Right lobe of liver (tissue), 6 donors: ENCODE measurements at regions not wholly inside any gene's neighbourhood (a gene's known extent, or its start where the extent isn't known, plus 50 kb on each side); places are given as distances from the start of the nearest gene placed in this dataset.
"Not testable (repeated sequence)": the region's sequence is repeated elsewhere in the genome, so short reads cannot be mapped to it uniquely, and the experiment has no call there.

Experiments used
- ATAC-seq, 4 donors: fragments of 200-7000 bp; cut with Tn5 transposase; one replicate each; pipeline ENCODE4 v1.9.1; 2020; ENCODE audit warnings: mild to moderate bottlenecking in 4 of 4, moderate library complexity in 4 of 4
- DNase-seq, 3 donors: peaks; one replicate each; pipeline ENCODE4 v3.0.0-alpha.2; 2020
- H3K27ac ChIP-seq, 3 donors: fragments of 200-600 bp; one replicate each; pipeline ENCODE4 v1.8.0; 2022
- H3K27me3 ChIP-seq, 2 donors: fragments of 200-600 bp; one replicate each; pipeline ENCODE4 v1.8.0; 2022
- H3K36me3 ChIP-seq, 4 donors: fragments of 200-600 bp; sonication (generic) in 1 of 4; one replicate each; pipeline versions ENCODE4 v1.5.1 to v1.8.0; 2017 to 2022; ENCODE audit warnings: control low read depth in 1 of 4
- H3K4me1 ChIP-seq, 4 donors: fragments of 200-600 bp; sonication (generic) in 1 of 4; one replicate each; pipeline versions ENCODE4 v1.5.1 to v1.8.0; 2017 to 2022; ENCODE audit warnings: control low read depth in 1 of 4
- H3K4me3 ChIP-seq, 3 donors: fragments of 200-600 bp; one replicate each; pipeline ENCODE4 v1.8.0; 2022
- H3K9me3 ChIP-seq, 4 donors: fragments of 200-600 bp; sonication (generic) in 1 of 4; one replicate each; pipeline versions ENCODE4 v1.5.1 to v1.8.0; 2017 to 2022; ENCODE audit warnings: control low read depth in 1 of 4
- POLR2A ChIP-seq: fragments of 450-650 bp; IDR thresholded peaks from one replicate; pipeline ENCODE4 v1.6.1; 2017; ENCODE audit warnings: antibody characterized with exemption, mild to moderate bottlenecking
- WGBS: methylation state at CpG from one replicate; pipeline ENCODE4 v1.1.6; 2018; ENCODE audit warnings: low coverage, low lambda C conversion rate; ENCODE audit not compliant: insufficient coverage; ENCODE audit errors: missing lambda C conversion rate; 5-methylcytosine and 5-hydroxymethylcytosine counted together
- intact Hi-C, 2 donors: fragments of 100-400 bp; cut with DNase I; formaldehyde crosslinking; loops; one replicate each; pipeline versions ENCODE4 v1.11.2 to v1.14.1; 2022
- TF ChIP-seq, protein P1 (sequence below), 4 donors: fragments of 200-600 bp in 3 of 4; fragments of 450-650 bp in 1 of 4; IDR thresholded peaks; one replicate each; pipeline versions ENCODE4 v1.5.1 to v1.8.0; 2016 to 2022; ENCODE audit warnings: antibody characterized with exemption in 4 of 4, mild to moderate bottlenecking in 2 of 4
- donor health status: DM: no; HTN: yes; CAD: no.
- donor health status: DM: no; HTN: no; CAD: no.
- donor health status: DM: no; HTN: no; CAD: no.
- donor health status: DM: no; HTN: yes; CAD: no.
- donor health status: DM: no; HTN: yes; CAD: no.

- WGBS = 32% methylated on average over 5 of the region's 5 CpGs
- no peak for DNase-seq
- no peak for ATAC-seq
- Histone ChIP-seq H3K36me3 (no peaks in the 10 kb centered on the region), H3K4me1 (no peaks in the 10 kb centered on the region), H3K27me3 (no peaks in the 10 kb centered on the region), H3K4me3 (no peak overlapping the region), H3K27ac (no peak overlapping the region), H3K9me3 (no peaks in the 10 kb centered on the region)
- TF ChIP-seq, protein P1, sequence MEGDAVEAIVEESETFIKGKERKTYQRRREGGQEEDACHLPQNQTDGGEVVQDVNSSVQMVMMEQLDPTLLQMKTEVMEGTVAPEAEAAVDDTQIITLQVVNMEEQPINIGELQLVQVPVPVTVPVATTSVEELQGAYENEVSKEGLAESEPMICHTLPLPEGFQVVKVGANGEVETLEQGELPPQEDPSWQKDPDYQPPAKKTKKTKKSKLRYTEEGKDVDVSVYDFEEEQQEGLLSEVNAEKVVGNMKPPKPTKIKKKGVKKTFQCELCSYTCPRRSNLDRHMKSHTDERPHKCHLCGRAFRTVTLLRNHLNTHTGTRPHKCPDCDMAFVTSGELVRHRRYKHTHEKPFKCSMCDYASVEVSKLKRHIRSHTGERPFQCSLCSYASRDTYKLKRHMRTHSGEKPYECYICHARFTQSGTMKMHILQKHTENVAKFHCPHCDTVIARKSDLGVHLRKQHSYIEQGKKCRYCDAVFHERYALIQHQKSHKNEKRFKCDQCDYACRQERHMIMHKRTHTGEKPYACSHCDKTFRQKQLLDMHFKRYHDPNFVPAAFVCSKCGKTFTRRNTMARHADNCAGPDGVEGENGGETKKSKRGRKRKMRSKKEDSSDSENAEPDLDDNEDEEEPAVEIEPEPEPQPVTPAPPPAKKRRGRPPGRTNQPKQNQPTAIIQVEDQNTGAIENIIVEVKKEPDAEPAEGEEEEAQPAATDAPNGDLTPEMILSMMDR (IDR thresholded peaks at IDR 0.05) = no peak
- no peak for TF ChIP-seq POLR2A
- intact Hi-C loops = no loop called here
These were observed 117.4 kb upstream of the ZNF536 start for GRCh38 chr19:30254789-30255188.

DNA sequence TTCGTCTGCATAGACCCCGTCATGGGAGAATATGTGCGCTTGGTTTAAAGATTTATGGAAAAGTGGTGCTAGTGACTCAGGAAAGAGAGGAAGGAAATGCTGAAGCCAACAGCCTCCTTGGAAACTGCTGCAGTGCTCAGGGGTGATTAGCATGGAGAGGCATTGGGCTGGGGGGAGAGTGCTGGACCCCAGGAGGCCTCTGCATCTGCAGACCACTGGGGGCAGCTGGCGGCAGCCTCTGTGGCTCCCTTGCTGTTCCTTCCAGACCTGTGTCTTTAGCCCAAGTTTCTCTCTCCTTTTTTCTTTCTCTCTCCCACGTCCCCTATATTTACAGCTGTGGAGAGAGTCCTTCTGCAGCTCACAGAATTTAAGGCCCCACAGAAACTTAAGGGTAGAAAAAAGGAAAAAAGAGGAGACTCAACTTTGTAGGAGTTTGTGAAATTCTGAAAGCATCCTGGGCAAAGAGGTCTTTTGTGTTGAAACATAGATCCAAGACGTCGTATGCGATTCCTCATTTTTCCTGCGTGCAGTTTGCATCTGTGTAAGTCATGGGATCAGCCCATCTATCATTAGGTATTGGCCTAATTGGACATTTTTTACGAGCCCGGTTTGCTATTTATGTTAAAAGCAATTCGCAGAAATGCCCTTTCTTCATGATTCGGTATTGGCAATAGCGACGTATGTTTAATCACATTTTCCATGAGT is 116.2 kb upstream of the ZNF536 start:
- Histone ChIP-seq H3K36me3 (no peaks in the 10 kb centered on the region), H3K9me3 (no peaks in the 10 kb centered on the region), H3K27me3 (no peaks in the 10 kb centered on the region), H3K4me1 (no peaks in the 10 kb centered on the region), H3K4me3 (no peak overlapping the region), H3K27ac (no peak overlapping the region)
- WGBS = 42% methylated on average over 15 of the region's 15 CpGs
- DNase-seq (no peak), ATAC-seq (no peak)
- no peak for TF ChIP-seq POLR2A
- TF ChIP-seq, protein P1 (IDR thresholded peaks at IDR 0.05) = no peak
- intact Hi-C loops = no loop called here

- no peaks in the 10 kb centered on the region for H3K27me3 ChIP-seq
- no peaks in the 10 kb centered on the region for H3K9me3 ChIP-seq
- no peak overlapping the region for H3K4me3 ChIP-seq
- H3K36me3 ChIP-seq = no peaks in the 10 kb centered on the region
- intact Hi-C loops = no loop called here
- TF ChIP-seq POLR2A = no peak
- TF ChIP-seq, protein P1 (IDR thresholded peaks at IDR 0.05) = no peak
- no peak for DNase-seq
- H3K4me1 ChIP-seq = no peaks in the 10 kb centered on the region
- WGBS = 21% methylated on average over 7 of the region's 7 CpGs
- no peak overlapping the region for H3K27ac ChIP-seq
- no peak for ATAC-seq
These were observed 115.7 kb upstream of the ZNF536 start for GRCh38 chr19:30256496-30256850.

DNA sequence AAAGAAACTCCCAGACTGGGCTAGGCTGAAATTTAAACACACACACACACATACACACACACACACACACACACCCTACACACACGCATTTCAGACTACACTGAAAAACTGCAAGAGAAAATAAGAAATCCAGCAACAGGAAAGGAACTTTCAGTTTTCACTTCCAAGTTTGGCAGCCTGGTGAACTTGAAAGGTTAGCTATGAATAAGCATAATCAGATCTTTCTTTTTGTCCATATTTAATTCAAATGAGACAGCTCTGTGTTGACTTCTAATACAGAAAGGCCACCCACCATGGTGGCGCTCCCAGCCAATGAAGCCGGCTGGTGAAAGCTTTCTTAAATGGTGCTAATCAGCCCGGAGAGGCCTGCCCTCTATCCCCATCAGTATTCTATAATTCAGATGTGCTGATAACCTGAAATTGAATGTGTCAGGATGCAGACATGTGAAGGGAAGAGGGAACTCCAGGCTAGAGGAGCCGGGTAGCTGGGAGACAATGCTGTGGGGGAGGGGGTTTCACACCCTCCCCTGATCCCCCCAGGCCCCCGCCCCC is 108.3 kb upstream of the ZNF536 start:
- TF ChIP-seq POLR2A = no peak
- TF ChIP-seq, protein P1 (IDR thresholded peaks at IDR 0.05) = no peak
- Histone ChIP-seq H3K4me3 (no peak overlapping the region), H3K36me3 (no peaks in the 10 kb centered on the region), H3K9me3 (no peaks in the 10 kb centered on the region), H3K27me3 (no peaks in the 10 kb centered on the region), H3K4me1 (no peaks in the 10 kb centered on the region), H3K27ac (no peak overlapping the region)
- ATAC-seq (no peak), DNase-seq (no peak)
- intact Hi-C loops = no loop called here
- WGBS = 23% methylated on average over 5 of the region's 6 CpGs

- not testable (repeated sequence) for H3K4me3 ChIP-seq, ATAC-seq
These were observed 106.3 kb upstream of the ZNF536 start for GRCh38 chr19:30265918-30266317.

More at GRCh38 chr19:30265918-30266317, 106.3 kb upstream of the ZNF536 start:
- 57% methylated on average over 1 of the region's 2 CpGs for WGBS
- H3K9me3 ChIP-seq, DNase-seq, H3K27me3 ChIP-seq, H3K27ac ChIP-seq, H3K36me3 ChIP-seq, H3K4me1 ChIP-seq, intact Hi-C loops: not testable (repeated sequence)
